ENCODE measurements at regions not wholly inside any gene's neighbourhood (a gene's known extent, or its start where the extent isn't known, plus 50 kb on each side); places are given as distances from the start of the nearest gene placed in this dataset.
"Not testable (repeated sequence)": the region's sequence is repeated elsewhere in the genome, so short reads cannot be mapped to it uniquely, and the experiment has no call there.

- DNase-seq (ENCODE audit: low spot score): not testable (repeated sequence)
Measured at GRCh38 chr4:49320725-49321410, 334.8 kb downstream of the CWH43 start.

- DNase-seq (ENCODE audit: low spot score): not testable (repeated sequence)
Measured at GRCh38 chr4:49321511-49322300, 335.6 kb downstream of the CWH43 start.

DNA sequence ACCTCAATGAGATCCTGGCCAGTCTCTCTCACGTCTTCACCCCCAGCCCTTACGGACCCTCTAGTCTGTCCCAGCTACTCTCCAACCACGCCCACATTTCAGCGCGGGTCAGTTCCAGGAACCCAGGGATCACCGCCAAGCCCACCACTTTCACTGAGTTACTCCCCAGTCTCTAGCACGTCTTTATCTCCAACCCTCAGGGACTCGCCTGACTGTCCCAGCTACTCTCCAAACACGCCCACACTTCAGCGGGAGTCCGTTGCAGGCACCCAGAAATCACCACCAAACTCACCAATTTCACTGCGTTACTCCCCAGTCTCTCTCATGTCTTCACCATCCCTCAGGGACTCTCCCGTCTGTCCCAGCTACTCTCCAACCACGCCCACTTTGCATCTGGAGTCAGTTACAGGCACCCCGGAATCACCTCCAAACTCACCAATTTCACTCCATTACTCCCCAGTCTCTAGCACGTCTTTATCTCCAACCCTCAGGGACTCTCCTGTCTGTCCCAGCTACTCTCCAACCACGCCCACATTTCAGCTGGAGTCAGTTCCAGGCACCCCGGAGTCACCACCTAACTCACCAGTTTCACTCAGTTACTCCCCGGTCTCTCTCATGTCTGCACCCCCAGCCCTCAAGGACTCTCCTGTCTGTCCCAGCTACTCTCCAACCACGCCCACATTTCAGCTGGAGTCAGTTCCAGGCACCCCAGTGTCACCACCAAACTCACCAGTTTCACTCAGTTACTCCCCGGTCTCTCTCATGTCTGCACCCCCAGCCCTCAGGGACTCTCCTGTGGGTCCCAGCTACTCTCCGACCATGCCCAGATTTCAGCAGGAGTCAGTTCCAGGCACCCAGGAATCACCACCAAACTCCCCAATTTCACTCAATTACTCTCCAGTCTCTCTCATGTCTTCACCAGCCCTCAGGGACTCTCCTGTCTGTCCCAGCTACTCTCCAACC is 336.8 kb downstream of the CWH43 start:
- not testable (repeated sequence) for DNase-seq (ENCODE audit: low spot score)

- DNase-seq (ENCODE audit: low spot score): not testable (repeated sequence)
Measured at GRCh38 chr4:49323573-49323940, 337.5 kb downstream of the CWH43 start.

Measured in GM20000 (cell line).